Erythroblast (primary cell): ENCODE measurements at regions not wholly inside any gene's neighbourhood (a gene's known extent, or its start where the extent isn't known, plus 50 kb on each side); places are given as distances from the start of the nearest gene placed in this dataset.
"Not testable (repeated sequence)": the region's sequence is repeated elsewhere in the genome, so short reads cannot be mapped to it uniquely, and the experiment has no call there.

Experiments used
- DNase-seq, 2 experiments: peaks; one replicate each; lab custom pipeline; 2025; lab: John Stamatoyannopoulos, UW
- GATA1 ChIP-seq: IDR thresholded peaks from 2 replicates; pipeline ENCODE4 v1.6.1; 2011; ENCODE audit warnings: low read depth, mild to moderate bottlenecking, control low read depth, low read length, moderate library complexity
- POLR2A ChIP-seq: IDR thresholded peaks from 2 replicates; pipeline ENCODE4 v1.6.1; 2011; ENCODE audit warnings: mild to moderate bottlenecking, low read length

DNA sequence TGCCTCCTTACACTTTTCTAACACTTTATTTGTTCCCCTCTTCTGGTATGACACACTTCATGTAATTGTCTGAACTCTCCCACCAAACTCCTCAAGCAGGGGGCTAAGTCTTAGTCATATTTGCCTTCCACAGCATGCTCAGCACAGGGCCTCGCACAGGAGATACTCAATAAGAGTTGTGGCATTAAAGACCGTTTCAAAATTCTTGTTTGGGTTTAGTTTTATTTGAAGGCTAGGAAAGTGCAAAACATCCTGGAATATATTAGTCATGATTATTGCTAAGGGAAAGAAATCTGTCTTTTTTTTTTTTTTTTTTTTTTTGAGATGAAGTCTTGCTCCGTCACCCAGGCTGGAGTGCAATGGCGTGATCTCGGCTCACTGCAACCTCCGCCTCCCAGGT is 137.6 kb upstream of the ECI2 start:
- DNase-seq: no peak
- TF ChIP-seq GATA1 (no peak), POLR2A (no peak)

GRCh38 chr6:4271761-4272470 is 136.5 kb upstream of the ECI2 start:
- no peak for TF ChIP-seq POLR2A
- TF ChIP-seq GATA1: no peak
- no peak for DNase-seq

DNA sequence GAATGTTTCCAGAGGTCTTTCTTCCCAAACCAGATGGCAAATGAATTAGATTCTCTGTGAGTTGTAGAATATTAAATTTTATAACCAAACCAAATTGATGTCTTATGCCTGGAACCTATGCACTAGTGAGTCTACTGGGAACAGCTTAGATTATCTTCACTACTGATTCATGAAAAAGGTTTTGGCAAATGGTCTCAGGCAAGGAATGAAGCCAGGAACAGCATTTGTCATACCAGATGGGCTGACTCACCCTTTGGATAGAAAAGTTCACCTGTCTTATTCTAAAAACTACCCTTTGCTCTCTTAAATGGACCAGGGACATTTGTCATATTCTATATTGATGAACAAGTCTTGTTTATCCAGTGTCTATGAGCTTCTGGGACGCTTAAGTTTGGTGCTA is 135.4 kb upstream of the ECI2 start:
- TF ChIP-seq GATA1: no peak
- TF ChIP-seq POLR2A: no peak
- DNase-seq: no peak

DNA sequence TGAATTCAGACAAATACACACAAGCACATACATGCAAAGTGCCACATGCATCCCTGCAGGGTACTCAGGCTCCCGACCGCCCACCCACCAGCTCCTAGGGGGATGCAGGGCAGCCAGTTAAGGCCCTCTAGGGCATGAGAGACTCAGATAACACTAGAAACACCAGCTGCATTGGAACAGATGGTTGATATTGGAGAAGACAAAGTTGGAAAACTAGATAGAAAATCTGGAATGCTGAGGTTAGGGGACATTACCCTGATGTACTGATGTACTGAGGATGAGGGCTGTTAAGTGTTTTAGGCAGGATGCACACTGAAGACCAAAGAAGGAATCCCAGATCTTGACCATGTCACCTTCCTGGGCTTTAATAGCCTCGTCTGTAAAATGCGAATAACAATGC is 134.6 kb upstream of the ECI2 start:
- no peak for DNase-seq
- no peak for TF ChIP-seq GATA1
- no peak for TF ChIP-seq POLR2A

GRCh38 chr6:4268171-4268570 is 132.8 kb upstream of the ECI2 start:
- DNase-seq: no peak
- TF ChIP-seq GATA1: no peak
- TF ChIP-seq POLR2A: no peak

DNA sequence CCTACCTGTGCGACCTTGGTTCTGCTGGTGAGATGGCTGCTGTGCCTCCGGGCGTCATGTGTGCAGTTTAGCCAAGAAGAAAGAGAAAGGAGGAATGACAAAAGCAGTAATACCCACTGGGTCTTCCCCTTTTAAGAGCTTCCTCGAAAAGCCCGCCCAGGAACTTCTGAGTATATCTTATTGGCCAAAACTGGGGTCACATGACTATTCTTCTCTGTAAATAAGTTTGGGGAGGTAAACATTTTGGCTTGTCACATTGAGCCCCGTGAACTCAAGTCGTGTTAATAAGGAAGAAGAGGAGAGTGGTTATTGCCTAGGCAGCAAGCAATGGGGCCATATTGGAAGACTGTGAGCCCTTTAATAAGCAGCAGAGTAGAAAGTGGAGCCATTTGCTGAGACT is 130.4 kb upstream of the ECI2 start:
- no peak for DNase-seq
- TF ChIP-seq GATA1: no peak
- no peak for TF ChIP-seq POLR2A

DNA sequence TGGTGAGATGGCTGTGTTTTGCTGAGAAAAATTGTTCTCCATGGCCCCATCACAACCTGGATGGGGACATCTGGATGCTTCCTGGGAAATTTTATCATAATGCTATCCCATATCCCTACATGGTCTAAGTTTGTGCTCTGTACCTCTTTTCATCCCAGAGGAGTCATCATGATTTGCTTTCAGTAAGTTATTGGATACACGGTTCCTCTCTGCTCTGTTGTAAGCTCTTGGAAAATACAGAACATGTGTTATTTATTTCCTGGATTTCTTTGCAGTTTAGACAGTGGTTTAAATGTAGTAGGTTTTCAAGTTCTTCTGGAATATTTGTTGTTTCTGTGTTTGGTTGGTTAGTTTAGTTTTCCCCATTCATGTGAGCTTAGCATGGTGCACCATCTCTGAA is 129.2 kb upstream of the ECI2 start:
- no peak for DNase-seq
- TF ChIP-seq POLR2A (no peak), GATA1 (no peak)

DNA sequence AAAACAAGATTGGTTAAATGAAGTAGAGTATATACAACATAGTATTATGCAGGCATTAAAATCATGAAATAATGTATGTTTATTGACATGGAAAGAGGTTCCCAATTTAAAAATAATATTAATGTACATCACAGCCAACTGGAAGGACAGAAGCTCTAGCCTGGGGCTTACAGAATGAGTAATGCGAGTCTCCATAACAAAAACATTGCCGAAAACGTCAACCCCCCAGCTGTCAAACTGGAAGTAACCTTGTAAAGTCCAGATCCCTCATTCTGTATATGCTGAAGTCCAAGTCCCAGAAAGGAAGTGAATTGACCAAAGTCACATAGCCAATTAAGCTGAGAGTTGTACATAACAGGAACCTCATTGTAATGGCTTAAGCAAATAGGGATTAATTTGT is 128.7 kb upstream of the ECI2 start:
- TF ChIP-seq GATA1 (no peak), POLR2A (no peak)
- no peak for DNase-seq

DNA sequence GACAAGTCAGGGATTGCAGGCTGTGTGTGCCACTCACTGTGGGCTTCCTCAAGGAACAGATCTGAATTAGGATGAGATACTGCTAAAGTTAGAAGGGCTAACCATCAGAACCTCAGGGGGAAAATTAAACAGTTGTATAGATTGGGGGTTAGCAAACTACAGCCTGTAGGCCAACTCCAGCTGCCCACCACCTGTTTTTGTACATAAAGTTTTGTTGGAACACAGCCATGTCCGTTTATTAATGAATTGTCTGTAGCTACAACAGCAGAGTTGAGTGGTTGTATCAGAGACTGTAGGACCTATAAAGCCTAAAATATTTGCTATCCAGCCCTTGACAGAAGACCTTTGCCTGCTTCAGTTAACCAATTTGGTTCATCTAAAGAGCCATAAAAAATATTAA is 127.2 kb upstream of the ECI2 start:
- TF ChIP-seq GATA1: no peak
- TF ChIP-seq POLR2A: no peak
- DNase-seq: no peak

DNA sequence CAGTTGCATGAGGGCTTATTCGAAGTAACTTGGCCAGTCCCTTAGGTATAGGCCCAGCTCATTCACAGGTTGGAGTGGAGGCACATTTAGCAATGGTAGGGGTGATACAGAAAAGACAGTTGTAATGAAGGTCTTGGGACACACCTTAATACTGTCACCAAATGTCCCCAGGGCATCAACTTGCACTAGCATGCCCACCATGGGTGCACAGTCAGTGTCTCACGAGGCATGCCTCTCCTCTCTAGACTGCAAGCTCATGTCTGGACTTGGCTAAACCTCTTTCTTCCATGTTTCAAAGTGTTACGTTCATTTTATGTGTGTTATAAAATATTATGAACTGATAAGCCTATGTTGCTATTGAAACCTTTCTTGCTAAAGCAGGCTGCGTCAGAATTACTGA is 124.0 kb upstream of the ECI2 start:
- TF ChIP-seq GATA1 (no peak), POLR2A (no peak)
- no peak for DNase-seq

DNA sequence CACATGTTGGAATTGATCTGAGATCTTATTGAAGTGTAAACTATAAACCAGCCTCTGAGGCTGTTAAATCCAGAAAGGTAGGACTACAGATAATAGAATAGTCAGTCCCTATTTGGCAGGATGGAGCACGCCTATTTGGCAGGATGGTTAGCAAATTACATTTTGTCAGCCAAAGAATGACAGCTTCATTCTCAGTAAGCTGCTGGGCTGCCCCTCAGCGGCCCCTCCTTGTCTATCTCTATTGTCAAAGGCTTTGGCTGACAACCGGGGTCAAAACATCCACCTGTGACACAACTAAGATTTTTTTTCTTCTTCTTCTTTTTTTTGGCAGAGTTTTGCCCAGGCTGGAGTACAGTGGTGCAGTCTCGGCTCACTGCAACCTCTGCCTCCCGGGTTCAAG is 123.4 kb upstream of the ECI2 start:
- no peak for DNase-seq
- no peak for TF ChIP-seq GATA1
- no peak for TF ChIP-seq POLR2A

DNA sequence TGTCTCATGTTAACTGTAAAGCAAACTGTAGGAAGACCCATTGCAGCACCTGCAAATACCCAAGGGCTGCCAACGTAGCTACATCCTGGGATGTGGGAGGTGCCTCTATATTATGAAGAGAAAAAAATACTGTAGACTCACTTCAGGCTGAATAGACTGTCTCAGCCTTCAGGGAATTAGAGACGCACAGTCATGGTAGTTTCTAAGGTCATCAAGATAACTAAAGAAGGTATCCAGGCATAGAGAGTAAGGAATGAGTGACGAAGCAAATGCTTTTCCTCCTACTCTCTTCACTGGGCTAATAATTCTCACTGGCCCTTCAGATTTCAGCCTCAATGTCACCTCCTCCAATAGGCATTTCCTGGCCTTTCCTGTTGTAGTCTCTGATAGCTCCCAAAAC is 121.6 kb upstream of the ECI2 start:
- peak; percentile 47 to 66 for DNase-seq
- TF ChIP-seq GATA1 (no peak), POLR2A (no peak)

DNA sequence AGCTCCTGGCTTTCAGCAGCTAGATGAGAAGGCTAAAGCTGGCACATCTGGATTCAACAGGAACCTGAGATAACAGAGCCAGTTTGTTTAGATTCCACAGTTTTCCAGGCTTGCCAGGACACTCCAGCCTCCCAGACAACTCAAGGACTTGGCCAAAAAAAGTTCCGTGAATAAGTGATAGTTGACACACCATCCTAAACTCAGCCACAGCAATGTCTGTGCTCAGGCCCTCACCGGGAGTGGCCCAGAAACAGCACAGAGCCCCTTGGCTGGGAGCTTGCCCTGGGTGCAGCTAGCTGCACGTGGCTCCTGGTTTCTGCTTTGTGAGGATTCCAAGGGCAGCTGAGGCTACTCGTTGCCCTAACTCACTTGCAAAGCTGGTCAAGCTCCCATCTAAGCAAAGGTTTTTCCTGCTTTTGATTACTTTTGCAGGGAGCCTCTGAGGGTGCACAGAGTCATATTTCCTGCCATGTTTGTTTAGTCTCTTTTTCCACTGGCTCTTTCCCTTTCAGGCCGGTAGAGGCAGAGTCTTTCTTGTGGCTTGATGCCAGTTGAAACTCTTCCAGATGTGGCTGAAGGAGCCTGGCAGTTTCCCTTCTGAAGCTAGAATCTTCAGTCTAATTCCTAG is 118.3 kb upstream of the ECI2 start:
- TF ChIP-seq POLR2A (no peak), GATA1 (no peak)
- peak; percentile 14 to 23 for DNase-seq

- not testable (repeated sequence) for DNase-seq
Measured at GRCh38 chr6:4252445-4252844, 117.1 kb upstream of the ECI2 start.

- TF ChIP-seq GATA1: no peak
- no peak for TF ChIP-seq POLR2A
- DNase-seq: no peak
Measured at GRCh38 chr6:4250645-4251044, 115.3 kb upstream of the ECI2 start.

DNA sequence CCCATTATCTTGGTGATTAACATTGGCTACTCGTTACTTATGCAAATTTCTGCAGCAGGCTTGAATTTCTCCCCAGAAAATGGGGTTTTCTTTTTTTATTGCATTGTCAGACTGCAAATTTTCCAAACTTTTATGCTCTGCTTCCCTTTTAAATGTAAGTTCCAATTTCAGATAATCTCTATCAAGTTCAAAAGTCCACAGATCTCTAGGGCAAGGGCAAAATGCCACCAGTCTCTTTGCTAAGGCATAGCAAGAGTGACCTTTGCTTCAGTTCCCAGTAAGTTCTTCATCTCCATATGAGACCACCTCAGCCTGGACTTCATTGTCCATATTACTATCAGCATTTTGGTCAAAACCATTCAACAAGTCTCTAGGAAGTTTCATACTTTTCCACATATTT is 108.5 kb upstream of the ECI2 start:
- not testable (repeated sequence) for DNase-seq
